Activated CD4-positive, alpha-beta T cell treated with anti-CD3 and anti-CD28 coated beads, Interleukin-2, amount 50 U/mL, for 24 hours (primary cell): ENCODE measurements at regions not wholly inside any gene's neighbourhood (a gene's known extent, or its start where the extent isn't known, plus 50 kb on each side); places are given as distances from the start of the nearest gene placed in this dataset.
"Not testable (repeated sequence)": the region's sequence is repeated elsewhere in the genome, so short reads cannot be mapped to it uniquely, and the experiment has no call there.

Source experiments
- DNase-seq, 2 donors: peaks; one replicate each; pipeline ENCODE4 v3.0.0-alpha.2; 2020; ENCODE audit warnings: low read depth in 1 of 2, low spot score in 1 of 2

DNA sequence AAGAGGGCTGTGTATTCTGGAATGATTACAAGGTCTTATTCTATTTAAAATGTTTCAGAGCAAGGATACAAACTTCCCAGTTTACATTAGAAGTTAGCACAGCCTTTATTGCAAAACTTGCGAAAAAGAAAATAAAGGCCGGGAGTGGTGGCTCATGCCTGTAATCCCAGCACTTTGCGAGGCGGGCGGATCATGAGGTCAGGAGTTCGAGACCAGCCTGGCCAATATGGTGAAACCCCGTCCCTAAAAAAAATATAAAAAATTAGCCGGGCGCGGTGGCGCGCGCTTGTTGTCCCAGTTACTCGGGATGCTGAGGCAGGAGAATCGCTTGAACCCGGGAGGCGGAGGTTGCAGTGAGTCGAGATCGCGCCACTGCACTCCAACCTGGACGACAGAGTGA lies 87.1 kb downstream of the TRIM27 start:
- DNase-seq, result not testable (repeated sequence)

DNA sequence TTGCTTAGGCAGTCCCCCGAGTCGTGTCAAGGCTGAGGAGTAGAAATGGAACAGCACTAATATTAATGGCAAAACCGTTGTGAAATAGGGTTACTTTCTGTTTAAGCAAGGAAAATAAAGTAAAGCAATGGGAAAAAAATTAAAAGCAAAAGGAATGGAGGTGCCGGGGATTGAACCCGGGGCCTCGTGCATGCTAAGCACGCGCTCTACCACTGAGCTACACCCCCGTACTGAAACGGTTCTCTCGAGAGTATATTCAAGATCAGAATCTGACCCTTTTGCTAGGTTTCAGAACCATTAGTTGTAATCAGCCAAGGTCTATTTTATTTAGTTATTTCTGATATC lies 85.5 kb downstream of the TRIM27 start:
- peak; percentile 71 to 80 for DNase-seq

DNA sequence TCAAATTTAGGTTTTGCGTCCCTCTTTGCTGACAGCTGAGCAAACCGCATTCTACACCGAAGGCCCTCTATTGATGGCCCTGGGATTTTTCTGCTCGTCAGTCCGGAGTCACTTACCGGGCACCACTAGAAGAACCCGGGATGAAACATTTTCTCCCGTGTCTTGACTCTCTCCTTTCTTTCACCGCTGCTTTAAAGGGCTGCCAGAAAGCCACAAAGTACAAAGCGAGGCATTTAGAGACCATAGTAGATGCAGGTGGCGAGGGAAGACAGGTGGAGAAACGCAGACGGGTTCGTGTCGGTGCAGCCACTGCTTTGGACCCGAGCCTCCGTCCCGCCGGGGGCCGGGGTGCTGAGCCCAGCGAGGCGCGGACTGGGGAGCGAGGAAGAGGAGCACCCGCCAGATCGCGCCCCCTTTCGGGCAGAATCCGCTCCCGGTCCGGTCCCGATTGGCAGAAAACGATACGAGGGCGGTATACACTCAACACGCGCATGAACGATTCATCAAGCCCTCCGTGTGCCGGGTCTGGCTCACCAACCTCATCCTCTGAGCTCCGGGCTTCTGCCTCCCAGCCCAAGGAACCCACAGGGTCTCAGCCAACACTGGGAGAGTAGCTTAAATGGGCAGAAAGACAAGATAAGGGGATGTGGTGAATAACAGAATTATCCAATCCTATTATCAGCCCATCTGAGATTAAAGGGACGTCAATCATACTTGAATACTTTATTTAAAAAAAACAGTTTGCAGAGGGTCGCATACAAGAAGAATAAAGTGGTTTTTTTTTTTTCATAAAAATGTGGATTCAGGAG lies 84.9 kb downstream of the TRIM27 start:
- DNase-seq, result peak; percentile 78 to 88

DNA sequence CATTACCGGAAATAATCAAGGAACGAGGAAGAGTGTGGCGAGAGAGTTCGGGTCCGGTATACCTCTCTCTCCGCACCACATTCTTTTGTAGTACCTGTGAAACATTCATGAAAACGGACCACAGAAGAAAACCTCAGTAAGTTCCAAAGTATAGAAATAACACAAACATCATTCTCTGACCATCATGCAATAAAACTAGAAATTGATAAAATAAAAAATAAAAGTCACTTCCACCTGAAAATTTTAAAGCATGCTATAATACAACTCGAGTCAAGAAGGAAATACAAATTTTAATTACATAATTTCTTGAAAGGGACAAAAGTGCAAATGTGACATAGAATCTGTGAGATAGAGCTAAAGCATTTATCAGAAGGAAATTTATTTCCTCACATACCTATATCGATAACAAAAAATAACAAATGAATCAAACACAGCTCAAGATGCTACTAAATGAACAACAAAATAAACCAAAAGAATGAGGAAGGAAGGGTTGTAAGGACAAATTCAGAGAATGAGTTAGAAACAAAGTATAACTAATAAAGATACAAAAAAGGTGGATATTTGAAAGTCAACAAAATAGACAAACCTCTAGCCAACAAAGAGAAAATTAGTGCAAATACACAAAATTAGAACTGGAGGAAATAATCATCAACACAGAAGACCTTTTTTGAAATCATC lies 84.2 kb downstream of the TRIM27 start:
- DNase-seq, result no peak

DNA sequence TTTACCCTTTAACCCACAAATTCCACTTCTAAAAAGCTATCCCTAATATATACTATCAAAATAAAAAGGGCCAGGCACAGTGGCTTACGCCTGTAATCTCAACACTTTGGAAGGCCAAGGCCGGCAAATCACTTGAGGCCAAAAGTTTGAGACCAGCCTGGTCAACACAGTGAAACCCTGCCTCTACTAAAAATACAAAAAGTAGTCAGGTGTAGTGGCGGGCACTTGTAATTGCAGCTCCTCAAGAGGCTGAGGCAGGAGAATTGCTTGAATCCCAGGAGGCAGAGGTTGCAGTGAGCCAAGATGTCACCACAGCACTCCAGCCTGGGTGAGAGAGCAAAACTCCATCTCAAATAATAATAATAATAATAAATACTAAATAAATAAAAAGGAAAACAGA lies 82.5 kb downstream of the TRIM27 start:
- DNase-seq, result no peak

DNA sequence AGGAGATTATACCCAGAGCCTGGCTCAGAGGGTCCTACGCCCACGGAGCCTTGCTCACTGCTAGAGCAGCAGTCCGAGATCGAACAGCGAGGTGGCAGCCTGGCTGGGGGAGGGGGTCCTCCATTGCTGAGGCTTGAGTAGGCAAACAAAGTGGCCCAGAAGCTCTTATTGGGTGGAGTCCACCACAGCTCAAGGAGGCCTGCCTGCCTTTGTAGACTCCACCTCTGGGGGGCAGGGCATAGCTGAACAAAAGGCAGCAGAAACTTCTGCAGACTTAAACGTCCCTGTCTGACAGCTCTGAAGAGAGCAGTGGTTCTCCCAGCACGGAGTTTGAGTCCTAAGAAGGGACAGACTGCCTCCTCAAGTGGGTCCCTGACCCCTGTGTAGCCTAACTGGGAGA lies 75.0 kb downstream of the TRIM27 start:
- not testable (repeated sequence) for DNase-seq
